ENCODE measurements at regions not wholly inside any gene's neighbourhood (a gene's known extent, or its start where the extent isn't known, plus 50 kb on each side); places are given as distances from the start of the nearest gene placed in this dataset.

DNA sequence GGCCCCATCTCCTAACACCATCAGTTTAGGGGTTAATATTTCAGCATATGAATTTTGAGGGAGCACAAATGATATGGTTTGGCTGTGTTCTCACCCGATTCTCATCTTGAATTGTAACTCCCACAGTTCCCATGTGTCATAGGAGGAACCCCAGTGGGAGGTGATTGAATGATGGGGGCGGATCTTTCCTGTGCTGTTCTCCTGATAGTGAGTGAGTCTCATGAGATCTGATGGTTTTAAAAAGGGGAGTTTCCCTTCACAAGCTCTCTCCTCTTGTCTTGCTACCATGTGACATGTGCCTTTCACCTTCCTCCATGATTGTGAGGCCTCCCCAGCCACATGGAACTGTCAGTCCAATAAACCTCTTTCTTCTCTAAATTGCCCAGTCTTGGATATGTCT, 73.8 kb upstream of the TJP1 start:
- H3K4me1 ChIP-seq (ENCODE audit: control insufficient read depth, insufficient read depth, low read length), result peaks cover 2% of the 10 kb centered on the region
- H3K9me3 ChIP-seq (ENCODE audit: control insufficient read depth in 2 of 2, low read length in 2 of 2), result no peaks in the 10 kb centered on the region
- H3K9ac ChIP-seq (ENCODE audit: low read length in 2 of 2), result no peak overlapping the region
- H3K27me3 ChIP-seq (ENCODE audit: control insufficient read depth in 1 of 2, insufficient read depth in 2 of 2, low read length in 2 of 2), result no peaks in the 10 kb centered on the region
- H3K36me3 ChIP-seq (ENCODE audit: control insufficient read depth in 2 of 2, insufficient read depth in 2 of 2, low read length in 2 of 2), result no peaks in the 10 kb centered on the region
- no peak overlapping the region for H3K27ac ChIP-seq (ENCODE audit: low read length)
- no peak overlapping the region for H3K4me3 ChIP-seq (ENCODE audit: low read length in 2 of 2)

DNA sequence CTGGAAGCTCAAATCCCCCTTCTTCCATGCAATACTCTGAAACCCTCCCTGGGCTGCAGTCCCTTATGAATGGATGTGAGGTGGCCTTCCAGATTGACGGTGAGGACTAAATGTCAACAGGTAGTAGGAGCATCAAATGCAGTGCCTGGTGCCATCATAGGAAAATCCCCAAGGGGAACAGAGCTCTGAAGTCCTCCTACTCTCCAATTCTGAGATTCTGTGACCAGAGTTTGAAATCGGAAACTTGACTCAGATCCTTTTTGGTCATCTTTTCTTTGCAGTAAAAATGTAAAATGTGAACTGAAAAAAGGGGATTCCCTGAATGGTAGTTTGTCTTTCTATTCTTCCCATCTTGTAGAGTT, 68.8 kb upstream of the TJP1 start:
- H3K9me3 ChIP-seq (ENCODE audit: control insufficient read depth in 2 of 2, low read length in 2 of 2), result no peaks in the 10 kb centered on the region
- H3K4me3 ChIP-seq (ENCODE audit: low read length in 2 of 2), result no peak overlapping the region
- no peaks in the 10 kb centered on the region for H3K36me3 ChIP-seq (ENCODE audit: control insufficient read depth in 2 of 2, insufficient read depth in 2 of 2, low read length in 2 of 2)
- peaks cover 4% of the 10 kb centered on the region for H3K4me1 ChIP-seq (ENCODE audit: control insufficient read depth, insufficient read depth, low read length)
- no peak overlapping the region for H3K9ac ChIP-seq (ENCODE audit: low read length in 2 of 2)
- no peak overlapping the region for H3K27ac ChIP-seq (ENCODE audit: low read length)
- H3K27me3 ChIP-seq (ENCODE audit: control insufficient read depth in 1 of 2, insufficient read depth in 2 of 2, low read length in 2 of 2), result no peaks in the 10 kb centered on the region

DNA sequence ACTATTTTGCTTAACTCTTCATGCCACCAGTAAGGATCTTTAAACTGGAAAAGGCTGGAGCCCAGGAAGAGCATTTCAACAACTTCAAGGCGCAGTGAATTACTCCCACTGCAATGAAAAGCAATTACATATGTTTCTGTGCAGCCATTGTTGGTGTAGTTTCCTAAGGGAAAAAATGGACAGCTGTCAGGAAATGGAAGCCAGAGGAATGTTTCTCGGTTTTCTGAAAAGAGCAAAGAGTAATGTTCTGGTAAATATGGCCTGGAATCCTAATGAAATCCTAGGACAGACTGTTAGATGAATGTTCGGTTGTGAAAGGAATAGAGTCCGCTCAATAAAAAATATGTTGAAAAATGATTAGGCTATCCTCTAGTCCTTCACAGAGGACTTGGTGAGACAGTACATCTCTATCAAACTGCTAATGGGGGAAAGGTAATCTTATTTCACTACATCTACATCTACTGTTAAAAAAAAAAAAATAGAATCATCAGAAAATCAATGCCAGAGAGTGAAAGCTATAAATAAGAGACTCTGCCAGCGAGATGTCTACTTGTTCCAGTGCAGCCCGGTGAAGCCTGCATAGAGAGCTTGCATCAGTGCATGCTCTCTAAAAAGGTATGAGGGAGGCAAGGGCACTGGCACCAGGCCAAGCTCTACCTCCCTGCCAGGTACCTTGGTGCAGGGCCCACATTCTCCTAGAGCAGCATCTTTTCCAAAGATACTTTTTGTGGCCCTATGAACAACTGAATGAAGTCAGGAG, 68.2 kb upstream of the TJP1 start:
- H3K9me3 ChIP-seq (ENCODE audit: control insufficient read depth in 2 of 2, low read length in 2 of 2), result no peaks in the 10 kb centered on the region
- no peak overlapping the region for H3K27ac ChIP-seq (ENCODE audit: low read length)
- no peak overlapping the region for H3K4me3 ChIP-seq (ENCODE audit: low read length in 2 of 2)
- peaks cover 5% of the 10 kb centered on the region for H3K4me1 ChIP-seq (ENCODE audit: control insufficient read depth, insufficient read depth, low read length)
- H3K36me3 ChIP-seq (ENCODE audit: control insufficient read depth in 2 of 2, insufficient read depth in 2 of 2, low read length in 2 of 2), result no peaks in the 10 kb centered on the region
- no peak overlapping the region for H3K9ac ChIP-seq (ENCODE audit: low read length in 2 of 2)
- H3K27me3 ChIP-seq (ENCODE audit: control insufficient read depth in 1 of 2, insufficient read depth in 2 of 2, low read length in 2 of 2), result no peaks in the 10 kb centered on the region

DNA sequence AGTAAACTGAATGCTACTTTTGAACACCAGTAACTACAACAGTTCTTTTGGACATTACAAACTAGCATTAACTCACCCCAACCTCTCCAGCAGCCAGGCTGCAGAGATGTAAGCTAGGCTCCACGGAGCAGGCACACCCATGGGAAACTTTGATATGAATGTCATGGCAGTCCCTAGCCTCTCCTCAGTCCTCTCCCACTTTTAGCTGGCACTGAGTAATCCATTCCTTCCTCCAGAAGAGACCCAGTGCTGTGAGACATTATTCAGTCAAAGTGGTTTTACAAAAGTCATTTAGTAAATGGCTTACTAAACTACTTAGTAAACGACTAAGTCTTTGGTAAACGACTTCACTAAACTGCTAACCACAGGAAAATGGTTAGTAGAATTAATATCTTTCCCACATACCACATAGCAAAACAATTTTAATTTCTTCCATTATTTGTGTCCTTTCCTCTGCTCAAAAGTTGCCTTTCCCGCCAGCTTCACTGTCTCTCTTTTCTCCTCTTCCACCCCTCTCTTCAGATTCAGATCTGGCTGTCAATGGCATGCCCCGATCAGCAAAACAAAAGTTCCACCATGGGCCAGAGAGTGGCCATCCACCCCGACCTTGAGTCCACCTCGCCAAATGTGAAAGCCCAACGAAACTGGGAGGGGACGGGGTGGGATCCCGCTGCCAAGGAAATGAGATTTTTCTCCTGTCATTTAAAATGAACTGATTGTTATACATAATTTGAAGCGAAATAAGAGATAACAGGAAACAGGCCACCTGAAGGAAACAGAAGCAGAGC, 67.5 kb upstream of the TJP1 start:
- Histone ChIP-seq H3K27me3 (ENCODE audit: control insufficient read depth in 1 of 2, insufficient read depth in 2 of 2, low read length in 2 of 2) (no peaks in the 10 kb centered on the region), H3K9me3 (ENCODE audit: control insufficient read depth in 2 of 2, low read length in 2 of 2) (no peaks in the 10 kb centered on the region), H3K9ac (ENCODE audit: low read length in 2 of 2) (no peak overlapping the region), H3K36me3 (ENCODE audit: control insufficient read depth in 2 of 2, insufficient read depth in 2 of 2, low read length in 2 of 2) (no peaks in the 10 kb centered on the region), H3K4me3 (ENCODE audit: low read length in 2 of 2) (no peak overlapping the region), H3K27ac (ENCODE audit: low read length) (no peak overlapping the region), H3K4me1 (ENCODE audit: control insufficient read depth, insufficient read depth, low read length) (peaks cover 11% of the 10 kb centered on the region)

DNA sequence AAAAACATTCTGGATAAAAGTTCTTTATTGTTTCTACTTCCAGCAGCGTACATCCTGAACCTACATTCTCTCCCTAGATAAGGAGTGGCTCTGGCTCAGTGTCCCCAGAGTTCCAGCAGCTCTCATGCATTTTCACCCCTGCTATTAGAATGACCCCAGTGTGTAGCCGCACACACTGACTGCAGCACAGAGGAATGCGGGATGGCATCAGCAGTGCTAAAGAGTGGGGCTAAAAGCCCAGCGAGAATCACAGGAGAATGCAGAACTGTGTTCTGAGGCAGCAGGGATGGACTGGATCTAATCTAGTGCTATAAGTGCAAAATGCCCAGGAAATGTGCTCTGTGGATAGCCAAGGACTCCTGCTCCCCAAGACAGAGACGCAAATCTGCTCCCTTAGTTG, 66.4 kb upstream of the TJP1 start:
- Histone ChIP-seq H3K4me3 (ENCODE audit: low read length in 2 of 2) (peak overlapping the region; percentile 9 to 50), H3K4me1 (ENCODE audit: control insufficient read depth, insufficient read depth, low read length) (peaks cover 15% of the 10 kb centered on the region), H3K36me3 (ENCODE audit: control insufficient read depth in 2 of 2, insufficient read depth in 2 of 2, low read length in 2 of 2) (no peaks in the 10 kb centered on the region), H3K27me3 (ENCODE audit: control insufficient read depth in 1 of 2, insufficient read depth in 2 of 2, low read length in 2 of 2) (no peaks in the 10 kb centered on the region), H3K9ac (ENCODE audit: low read length in 2 of 2) (no peak overlapping the region), H3K9me3 (ENCODE audit: control insufficient read depth in 2 of 2, low read length in 2 of 2) (no peaks in the 10 kb centered on the region), H3K27ac (ENCODE audit: low read length) (peak overlapping the region; percentile 32)

DNA sequence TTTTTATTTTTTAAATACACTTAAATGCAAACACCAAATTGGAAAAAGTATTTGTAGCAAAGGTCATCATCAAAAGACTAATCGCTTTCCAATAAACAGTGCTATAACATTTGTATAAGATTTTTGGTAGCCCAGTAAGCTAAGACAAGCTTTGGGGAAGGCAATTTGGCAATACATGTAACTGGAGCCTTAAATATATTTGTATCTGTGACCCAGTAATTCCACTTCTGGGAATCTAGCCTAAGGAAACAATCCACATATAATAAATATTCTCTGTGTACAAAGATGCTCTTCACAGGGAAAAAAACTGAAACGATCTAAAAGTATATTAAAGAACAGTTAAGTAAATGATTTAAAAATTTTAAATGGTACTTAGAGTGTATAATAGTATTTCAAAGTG, 65.5 kb upstream of the TJP1 start:
- Histone ChIP-seq H3K4me1 (ENCODE audit: control insufficient read depth, insufficient read depth, low read length) (peaks cover 15% of the 10 kb centered on the region), H3K27me3 (ENCODE audit: control insufficient read depth in 1 of 2, insufficient read depth in 2 of 2, low read length in 2 of 2) (no peaks in the 10 kb centered on the region), H3K27ac (ENCODE audit: low read length) (no peak overlapping the region), H3K4me3 (ENCODE audit: low read length in 2 of 2) (no peak overlapping the region), H3K9ac (ENCODE audit: low read length in 2 of 2) (no peak overlapping the region), H3K36me3 (ENCODE audit: control insufficient read depth in 2 of 2, insufficient read depth in 2 of 2, low read length in 2 of 2) (no peaks in the 10 kb centered on the region), H3K9me3 (ENCODE audit: control insufficient read depth in 2 of 2, low read length in 2 of 2) (no peaks in the 10 kb centered on the region)

DNA sequence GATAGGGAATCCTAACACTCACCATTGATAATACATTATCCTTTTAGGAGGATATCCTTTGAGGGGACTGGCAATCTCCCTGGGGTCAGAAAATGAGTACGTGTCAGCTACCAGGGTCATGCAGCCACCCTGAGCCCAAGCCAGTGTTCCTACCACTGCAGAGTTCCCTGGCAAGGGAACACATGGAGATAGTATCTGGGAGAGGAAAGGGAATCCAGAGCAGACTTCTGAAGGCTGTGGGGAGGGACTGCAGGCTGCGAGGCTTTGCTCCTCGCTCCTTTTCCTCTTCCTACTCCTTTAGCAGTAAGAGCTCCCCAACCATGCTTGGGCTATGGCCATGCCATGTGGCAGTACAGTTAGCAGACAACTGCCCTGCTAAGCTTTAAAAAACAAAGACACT, 62.9 kb upstream of the TJP1 start:
- Histone ChIP-seq H3K27me3 (ENCODE audit: control insufficient read depth in 1 of 2, insufficient read depth in 2 of 2, low read length in 2 of 2) (no peaks in the 10 kb centered on the region), H3K9ac (ENCODE audit: low read length in 2 of 2) (no peak overlapping the region), H3K4me3 (ENCODE audit: low read length in 2 of 2) (peak overlapping the region; percentile 9 to 19), H3K27ac (ENCODE audit: low read length) (peak overlapping the region; percentile 53), H3K4me1 (ENCODE audit: control insufficient read depth, insufficient read depth, low read length) (peaks cover 20% of the 10 kb centered on the region), H3K36me3 (ENCODE audit: control insufficient read depth in 2 of 2, insufficient read depth in 2 of 2, low read length in 2 of 2) (no peaks in the 10 kb centered on the region), H3K9me3 (ENCODE audit: control insufficient read depth in 2 of 2, low read length in 2 of 2) (no peaks in the 10 kb centered on the region)

DNA sequence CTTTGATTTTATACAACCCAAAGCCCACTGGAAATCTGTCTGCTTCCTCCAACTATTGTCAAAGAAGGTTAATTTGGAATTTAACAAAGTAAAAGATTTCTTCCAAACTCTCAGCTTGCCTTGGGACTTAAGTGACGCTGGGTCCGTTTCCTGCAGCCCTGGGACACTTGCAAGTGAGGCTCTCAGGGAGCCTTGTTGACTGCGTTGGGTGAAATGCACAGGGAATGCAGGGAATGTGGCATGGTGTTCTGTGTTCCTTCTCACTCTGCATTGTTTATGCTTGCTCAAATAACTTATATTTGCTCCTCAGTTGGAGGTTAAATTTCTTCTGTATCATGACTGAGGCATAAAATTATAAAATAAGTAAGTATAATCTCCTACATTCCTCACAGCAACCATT, 60.9 kb upstream of the TJP1 start:
- no peak overlapping the region for H3K9ac ChIP-seq (ENCODE audit: low read length in 2 of 2)
- peak overlapping the region in 1 of 2 donors; percentile 36 for H3K4me3 ChIP-seq (ENCODE audit: low read length in 2 of 2)
- H3K36me3 ChIP-seq (ENCODE audit: control insufficient read depth in 2 of 2, insufficient read depth in 2 of 2, low read length in 2 of 2), result no peaks in the 10 kb centered on the region
- H3K27ac ChIP-seq (ENCODE audit: low read length), result peak overlapping the region; percentile 56
- no peaks in the 10 kb centered on the region for H3K9me3 ChIP-seq (ENCODE audit: control insufficient read depth in 2 of 2, low read length in 2 of 2)
- no peaks in the 10 kb centered on the region for H3K27me3 ChIP-seq (ENCODE audit: control insufficient read depth in 1 of 2, insufficient read depth in 2 of 2, low read length in 2 of 2)
- H3K4me1 ChIP-seq (ENCODE audit: control insufficient read depth, insufficient read depth, low read length), result peaks cover 16% of the 10 kb centered on the region

DNA sequence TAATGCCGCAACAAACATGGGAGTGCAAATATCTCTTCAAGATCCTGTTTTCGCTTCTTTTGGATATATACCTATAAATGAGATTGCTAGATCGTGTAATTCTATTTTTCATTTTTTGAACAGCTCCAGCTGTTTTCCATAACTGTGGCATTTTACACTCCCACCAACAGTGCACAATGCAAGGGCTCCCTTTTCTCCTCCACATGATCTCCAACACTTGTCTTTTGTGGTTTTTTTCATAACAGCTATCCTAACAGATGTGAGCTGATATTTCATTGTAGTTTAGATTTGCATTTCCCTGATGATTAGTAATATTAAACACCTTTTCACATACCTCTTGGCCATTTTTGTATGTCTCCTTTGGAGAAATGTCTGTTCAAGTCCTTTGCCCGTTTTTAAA, 58.6 kb upstream of the TJP1 start:
- no peak overlapping the region for H3K27ac ChIP-seq (ENCODE audit: low read length)
- no peak overlapping the region for H3K4me3 ChIP-seq (ENCODE audit: low read length in 2 of 2)
- H3K27me3 ChIP-seq (ENCODE audit: control insufficient read depth in 1 of 2, insufficient read depth in 2 of 2, low read length in 2 of 2), result no peaks in the 10 kb centered on the region
- no peaks in the 10 kb centered on the region for H3K9me3 ChIP-seq (ENCODE audit: control insufficient read depth in 2 of 2, low read length in 2 of 2)
- peaks cover 16% of the 10 kb centered on the region for H3K4me1 ChIP-seq (ENCODE audit: control insufficient read depth, insufficient read depth, low read length)
- H3K36me3 ChIP-seq (ENCODE audit: control insufficient read depth in 2 of 2, insufficient read depth in 2 of 2, low read length in 2 of 2), result no peaks in the 10 kb centered on the region
- H3K9ac ChIP-seq (ENCODE audit: low read length in 2 of 2), result no peak overlapping the region

DNA sequence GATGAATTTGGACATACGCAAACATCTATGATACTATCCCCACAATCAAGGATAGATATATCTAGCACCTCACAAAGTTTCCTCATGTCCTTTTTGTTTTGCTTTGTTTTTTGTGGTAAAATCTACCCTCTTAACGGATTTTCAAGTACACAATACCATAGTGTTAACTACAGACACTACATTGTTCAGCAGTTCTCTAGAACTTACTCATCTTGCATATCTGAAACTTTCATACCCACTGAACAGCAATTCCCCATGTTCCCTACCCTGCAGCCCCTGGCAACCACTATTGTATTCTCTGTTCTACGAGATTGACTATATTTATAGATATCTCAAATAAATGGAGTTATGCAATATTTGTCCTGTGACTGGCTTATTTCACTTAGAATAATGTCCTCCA, 58.1 kb upstream of the TJP1 start:
- no peaks in the 10 kb centered on the region for H3K27me3 ChIP-seq (ENCODE audit: control insufficient read depth in 1 of 2, insufficient read depth in 2 of 2, low read length in 2 of 2)
- no peaks in the 10 kb centered on the region for H3K9me3 ChIP-seq (ENCODE audit: control insufficient read depth in 2 of 2, low read length in 2 of 2)
- no peak overlapping the region for H3K4me3 ChIP-seq (ENCODE audit: low read length in 2 of 2)
- no peak overlapping the region for H3K27ac ChIP-seq (ENCODE audit: low read length)
- peaks cover 13% of the 10 kb centered on the region for H3K4me1 ChIP-seq (ENCODE audit: control insufficient read depth, insufficient read depth, low read length)
- no peak overlapping the region for H3K9ac ChIP-seq (ENCODE audit: low read length in 2 of 2)
- H3K36me3 ChIP-seq (ENCODE audit: control insufficient read depth in 2 of 2, insufficient read depth in 2 of 2, low read length in 2 of 2), result no peaks in the 10 kb centered on the region

DNA sequence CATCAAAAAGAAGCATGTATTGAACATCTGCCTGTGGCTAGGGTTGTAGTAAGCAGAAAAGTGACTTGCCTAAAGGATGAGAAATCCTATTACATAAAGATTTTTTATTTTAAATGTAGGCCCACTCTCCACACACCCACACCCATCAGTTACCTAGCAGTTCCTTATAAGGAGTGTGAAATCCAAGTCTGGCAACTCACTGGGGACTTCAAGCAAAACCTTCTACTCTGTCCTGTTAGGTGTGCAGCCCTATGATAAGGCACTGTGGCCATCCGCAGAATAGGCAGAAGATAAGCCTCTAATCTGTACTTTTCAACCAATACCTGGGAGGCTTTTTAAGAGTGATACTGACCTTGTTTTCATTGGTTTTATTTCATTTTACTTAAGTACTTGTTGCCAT, 52.7 kb upstream of the TJP1 start:
- Histone ChIP-seq H3K27me3 (ENCODE audit: control insufficient read depth in 1 of 2, insufficient read depth in 2 of 2, low read length in 2 of 2) (no peaks in the 10 kb centered on the region), H3K9me3 (ENCODE audit: control insufficient read depth in 2 of 2, low read length in 2 of 2) (no peaks in the 10 kb centered on the region), H3K27ac (ENCODE audit: low read length) (no peak overlapping the region), H3K4me3 (ENCODE audit: low read length in 2 of 2) (no peak overlapping the region), H3K4me1 (ENCODE audit: control insufficient read depth, insufficient read depth, low read length) (peaks cover 6% of the 10 kb centered on the region), H3K9ac (ENCODE audit: low read length in 2 of 2) (no peak overlapping the region), H3K36me3 (ENCODE audit: control insufficient read depth in 2 of 2, insufficient read depth in 2 of 2, low read length in 2 of 2) (no peaks in the 10 kb centered on the region)
